Testis (tissue), 2 donors: ENCODE measurements at regions not wholly inside any gene's neighbourhood (a gene's known extent, or its start where the extent isn't known, plus 50 kb on each side); places are given as distances from the start of the nearest gene placed in this dataset.

Experiments used
- CTCF ChIP-seq, 3 experiments: fragments of 450-650 bp in 2 of 3; fragments of 200-600 bp in 1 of 3; sonication (generic) in 1 of 3; IDR thresholded peaks; one replicate each; pipeline ENCODE4 v1.5.1; 2016 to 2019; ENCODE audit warnings: antibody characterized with exemption in 3 of 3, mild to moderate bottlenecking in 2 of 3, moderate library complexity in 1 of 3
- POLR2A ChIP-seq: fragments of 450-650 bp; IDR thresholded peaks from one replicate; pipeline ENCODE4 v1.6.1; 2017; ENCODE audit warnings: antibody characterized with exemption, mild to moderate bottlenecking, moderate library complexity

- TF ChIP-seq CTCF (IDR thresholded peaks at IDR 0.05) (no peak), POLR2A (no peak)
Observed at GRCh38 chr14:83969998-83970397, 1559.9 kb upstream of the FLRT2 start.
